CD4-positive, alpha-beta memory T cell (primary cell): ENCODE measurements at regions not wholly inside any gene's neighbourhood (a gene's known extent, or its start where the extent isn't known, plus 50 kb on each side); places are given as distances from the start of the nearest gene placed in this dataset.

Experiments
- CTCF ChIA-PET: fragments of 350-600 bp; sonication (Branson Sonifier 250); formaldehyde crosslinking; loops from one replicate; lab custom pipeline; 2021; ENCODE audit warnings: inconsistent platforms; ENCODE audit not compliant: partially characterized antibody; lab: Charles Lee
- POLR2A ChIA-PET: fragments of 350-600 bp; sonication (Branson Sonifier 250); formaldehyde crosslinking; loops from one replicate; lab custom pipeline; 2021; ENCODE audit not compliant: partially characterized antibody; lab: Charles Lee
- DNase-seq, 5 donors: peaks; one replicate each; pipeline versions ENCODE4 v3.0.0 to v3.0.0-alpha.2; 2020 to 2022; ENCODE audit warnings: mixed read lengths in 1 of 5
- H3K27ac ChIP-seq: one replicate; pipeline ENCODE4 v1.7.0; 2013; ENCODE audit warnings: low read depth, low read length
- H3K27me3 ChIP-seq: 2 replicates; pipeline ENCODE4 v1.7.0; 2013; ENCODE audit warnings: mild to moderate bottlenecking, low read length, moderate library complexity; ENCODE audit not compliant: insufficient read depth
- H3K36me3 ChIP-seq: 2 replicates; pipeline ENCODE4 v1.7.0; 2013; ENCODE audit warnings: mild to moderate bottlenecking, low read length, moderate library complexity; ENCODE audit not compliant: insufficient read depth
- H3K4me1 ChIP-seq: 2 replicates; pipeline ENCODE4 v1.7.0; 2013; ENCODE audit warnings: mild to moderate bottlenecking, low read length, moderate library complexity; ENCODE audit not compliant: insufficient read depth
- H3K4me3 ChIP-seq, 2 donors: one replicate each; pipeline ENCODE4 v1.7.0; 2013; ENCODE audit warnings: low read length in 2 of 2, mild to moderate bottlenecking in 1 of 2
- H3K9me3 ChIP-seq, 2 donors: one replicate each; pipeline ENCODE4 v1.7.0; 2013; ENCODE audit warnings: low read length in 2 of 2, control low read depth in 1 of 2; ENCODE audit not compliant: control insufficient read depth in 1 of 2
- H3K27ac Mint-ChIP-seq, 7 donors: one replicate each; pipeline ENCODE4 v1.8.0; 2020 to 2021; ENCODE audit warnings: mixed read lengths in 7 of 7, mild to moderate bottlenecking in 6 of 7, inconsistent platforms in 3 of 7, moderate library complexity in 3 of 7
- H3K27me3 Mint-ChIP-seq, 2 donors: one replicate each; pipeline ENCODE4 v1.8.0; 2020 to 2021; ENCODE audit warnings: mixed read lengths in 2 of 2
- H3K36me3 Mint-ChIP-seq, 2 donors: one replicate each; pipeline ENCODE4 v1.8.0; 2020 to 2021; ENCODE audit warnings: mixed read lengths in 2 of 2, inconsistent platforms in 1 of 2, mild to moderate bottlenecking in 1 of 2
- H3K4me1 Mint-ChIP-seq, 4 donors: one replicate each; pipeline ENCODE4 v1.8.0; 2020 to 2021; ENCODE audit warnings: mixed read lengths in 4 of 4, mild to moderate bottlenecking in 1 of 4
- H3K4me3 Mint-ChIP-seq, 8 donors: one replicate each; pipeline ENCODE4 v1.8.0; 2020 to 2021; ENCODE audit warnings: mixed read lengths in 8 of 8, mild to moderate bottlenecking in 7 of 8, moderate library complexity in 6 of 8, inconsistent platforms in 3 of 8
- H3K9me3 Mint-ChIP-seq, 8 donors: one replicate each; pipeline ENCODE4 v1.8.0; 2020 to 2021; ENCODE audit warnings: mixed read lengths in 8 of 8, mild to moderate bottlenecking in 5 of 8, inconsistent platforms in 3 of 8, moderate library complexity in 1 of 8
- intact Hi-C: fragments of 100-400 bp; cut with micrococcal nuclease; formaldehyde crosslinking; loops from one replicate; pipeline ENCODE4 v1.15.1; 2023

GRCh38 chr15:77837649-77838025, 204.9 kb upstream of the LINGO1 start:
- H3K4me3 Mint-ChIP-seq: no peak overlapping the region
- peaks cover 18 to 25% of the 10 kb centered on the region in 2 donors for H3K27me3 Mint-ChIP-seq
- no peak overlapping the region for H3K4me3 ChIP-seq
- H3K9me3 Mint-ChIP-seq: no peaks in the 10 kb centered on the region
- CTCF ChIA-PET: no interaction called here
- DNase-seq: no peak
- no peak overlapping the region for H3K27ac ChIP-seq
- H3K27ac Mint-ChIP-seq: no peak overlapping the region
- H3K4me1 ChIP-seq: no peaks in the 10 kb centered on the region
- intact Hi-C loops: no loop called here
- H3K9me3 ChIP-seq: no peaks in the 10 kb centered on the region
- no peaks in the 10 kb centered on the region for H3K36me3 ChIP-seq
- H3K36me3 Mint-ChIP-seq: no peaks in the 10 kb centered on the region
- POLR2A ChIA-PET: no interaction called here
- H3K4me1 Mint-ChIP-seq: no peaks in the 10 kb centered on the region
- H3K27me3 ChIP-seq: no peaks in the 10 kb centered on the region

- intact Hi-C loops: no loop called here
- Mint-ChIP-seq H3K4me1 (no peaks in the 10 kb centered on the region), H3K4me3 (no peak overlapping the region), H3K27me3 (peaks cover 15 to 24% of the 10 kb centered on the region in 2 donors), H3K27ac (no peak overlapping the region), H3K9me3 (no peaks in the 10 kb centered on the region), H3K36me3 (no peaks in the 10 kb centered on the region)
- DNase-seq: no peak
- H3K9me3 ChIP-seq: no peaks in the 10 kb centered on the region
- H3K4me1 ChIP-seq: no peaks in the 10 kb centered on the region
- no peaks in the 10 kb centered on the region for H3K36me3 ChIP-seq
- H3K27ac ChIP-seq: no peak overlapping the region
- H3K4me3 ChIP-seq: no peak overlapping the region
- CTCF ChIA-PET: no interaction called here
- no peaks in the 10 kb centered on the region for H3K27me3 ChIP-seq
- POLR2A ChIA-PET: no interaction called here
These were observed 204.4 kb upstream of the LINGO1 start for GRCh38 chr15:77836906-77837648.

- no peak overlapping the region for H3K27ac Mint-ChIP-seq
- Histone ChIP-seq H3K36me3 (no peaks in the 10 kb centered on the region), H3K4me1 (no peaks in the 10 kb centered on the region), H3K27me3 (no peaks in the 10 kb centered on the region), H3K9me3 (no peaks in the 10 kb centered on the region), H3K27ac (no peak overlapping the region), H3K4me3 (no peak overlapping the region)
- H3K36me3 Mint-ChIP-seq: no peaks in the 10 kb centered on the region
- POLR2A ChIA-PET: no interaction called here
- peaks cover 15 to 21% of the 10 kb centered on the region in 2 donors for H3K27me3 Mint-ChIP-seq
- intact Hi-C loops: no loop called here
- DNase-seq: no peak
- no peaks in the 10 kb centered on the region for H3K9me3 Mint-ChIP-seq
- no peak overlapping the region for H3K4me3 Mint-ChIP-seq
- CTCF ChIA-PET: no interaction called here
- H3K4me1 Mint-ChIP-seq: no peaks in the 10 kb centered on the region
These were observed 203.5 kb upstream of the LINGO1 start for GRCh38 chr15:77836121-77836692.

- Mint-ChIP-seq H3K36me3 (no peaks in the 10 kb centered on the region), H3K27me3 (peaks cover 10 to 15% of the 10 kb centered on the region in 2 donors), H3K27ac (no peak overlapping the region), H3K4me1 (peaks cover 0 to 2% (median 0%) of the 10 kb centered on the region in 4 donors), H3K9me3 (no peaks in the 10 kb centered on the region), H3K4me3 (no peak overlapping the region)
- Histone ChIP-seq H3K4me3 (no peak overlapping the region), H3K9me3 (no peaks in the 10 kb centered on the region), H3K27me3 (no peaks in the 10 kb centered on the region), H3K4me1 (no peaks in the 10 kb centered on the region), H3K36me3 (no peaks in the 10 kb centered on the region), H3K27ac (no peak overlapping the region)
- intact Hi-C loops: no loop called here
- ChIA-PET POLR2A (no interaction called here), CTCF (no interaction called here)
- no peak for DNase-seq
These were observed 201.7 kb upstream of the LINGO1 start for GRCh38 chr15:77834276-77834990.

- ChIA-PET POLR2A (no interaction called here), CTCF (no interaction called here)
- no peaks in the 10 kb centered on the region for H3K27me3 ChIP-seq
- Mint-ChIP-seq H3K27me3 (peaks cover 10 to 13% of the 10 kb centered on the region in 2 donors), H3K4me3 (no peak overlapping the region), H3K9me3 (no peaks in the 10 kb centered on the region), H3K27ac (no peak overlapping the region), H3K36me3 (no peaks in the 10 kb centered on the region), H3K4me1 (peaks cover 0 to 2% (median 0%) of the 10 kb centered on the region in 4 donors)
- no peaks in the 10 kb centered on the region for H3K36me3 ChIP-seq
- intact Hi-C loops: no loop called here
- DNase-seq: no peak
- H3K9me3 ChIP-seq: no peaks in the 10 kb centered on the region
- no peaks in the 10 kb centered on the region for H3K4me1 ChIP-seq
- no peak overlapping the region for H3K27ac ChIP-seq
- no peak overlapping the region for H3K4me3 ChIP-seq
These were observed 200.2 kb upstream of the LINGO1 start for GRCh38 chr15:77832874-77833273.

GRCh38 chr15:77831986-77832385, 199.3 kb upstream of the LINGO1 start:
- peaks cover 0 to 2% (median 0%) of the 10 kb centered on the region in 4 donors for H3K4me1 Mint-ChIP-seq
- H3K36me3 Mint-ChIP-seq: no peaks in the 10 kb centered on the region
- CTCF ChIA-PET: interaction anchor here (1.3 kb wide), 1 partner anchor 11 kb away, joined by 4 read pairs; no protein-coding TSS in a partner anchor

GRCh38 chr15:77830051-77830468, 197.3 kb upstream of the LINGO1 start:
- ChIA-PET CTCF (no interaction called here), POLR2A (no interaction called here)
- H3K4me1 ChIP-seq: no peaks in the 10 kb centered on the region
- no peak for DNase-seq
- H3K9me3 ChIP-seq: no peaks in the 10 kb centered on the region
- Mint-ChIP-seq H3K27me3 (peaks cover 10 to 13% of the 10 kb centered on the region in 2 donors), H3K36me3 (no peaks in the 10 kb centered on the region), H3K4me3 (no peak overlapping the region), H3K4me1 (peaks cover 0 to 2% (median 0%) of the 10 kb centered on the region in 4 donors), H3K9me3 (no peaks in the 10 kb centered on the region), H3K27ac (no peak overlapping the region)
- H3K27ac ChIP-seq: no peak overlapping the region
- no peaks in the 10 kb centered on the region for H3K36me3 ChIP-seq
- H3K4me3 ChIP-seq: no peak overlapping the region
- intact Hi-C loops: no loop called here
- no peaks in the 10 kb centered on the region for H3K27me3 ChIP-seq

More at GRCh38 chr15:77831986-77832385, 199.3 kb upstream of the LINGO1 start:
- H3K4me3 ChIP-seq: no peak overlapping the region
- Mint-ChIP-seq H3K9me3 (no peaks in the 10 kb centered on the region), H3K4me3 (no peak overlapping the region), H3K27ac (no peak overlapping the region), H3K27me3 (peaks cover 7 to 13% of the 10 kb centered on the region in 2 donors)
- no peaks in the 10 kb centered on the region for H3K4me1 ChIP-seq
- POLR2A ChIA-PET: no interaction called here
- no peaks in the 10 kb centered on the region for H3K27me3 ChIP-seq
- H3K36me3 ChIP-seq: no peaks in the 10 kb centered on the region
- no peak overlapping the region for H3K27ac ChIP-seq
- no peak for DNase-seq
- no peaks in the 10 kb centered on the region for H3K9me3 ChIP-seq
- intact Hi-C loops: no loop called here
